HUES64 (cell line): ENCODE measurements at regions not wholly inside any gene's neighbourhood (a gene's known extent, or its start where the extent isn't known, plus 50 kb on each side); places are given as distances from the start of the nearest gene placed in this dataset.

Source experiments
- H3K27ac ChIP-seq: 2 replicates; pipeline ENCODE4 v1.7.0; 2013; ENCODE audit warnings: low read depth, low read length, inconsistent platforms
- H3K27me3 ChIP-seq: 2 replicates; pipeline ENCODE4 v1.6.1; 2013; ENCODE audit warnings: mild to moderate bottlenecking, low read length; ENCODE audit not compliant: insufficient read depth
- H3K36me3 ChIP-seq: 2 replicates; pipeline ENCODE4 v1.6.1; 2013; ENCODE audit warnings: mild to moderate bottlenecking, low read length; ENCODE audit not compliant: insufficient read depth
- H3K4me1 ChIP-seq: 2 replicates; pipeline ENCODE4 v1.6.1; 2013; ENCODE audit warnings: mild to moderate bottlenecking, low read length, moderate library complexity; ENCODE audit not compliant: insufficient read depth
- H3K4me3 ChIP-seq: 2 replicates; pipeline ENCODE4 v1.5.1; 2013; ENCODE audit warnings: mild to moderate bottlenecking, low read length, moderate library complexity
- H3K9ac ChIP-seq: 2 replicates; pipeline ENCODE4 v1.6.1; 2013; ENCODE audit warnings: mild to moderate bottlenecking, low read depth, low read length
- H3K9me3 ChIP-seq: 2 replicates; pipeline ENCODE4 v1.6.1; 2013; ENCODE audit warnings: low read depth, low read length; ENCODE audit not compliant: insufficient read depth
- WGBS: fragments of 150-250, 120-280 bp; methylation state at CpG from one replicate; pipeline ENCODE4 v1.1.7; 2013; ENCODE audit warnings: missing lambda C conversion rate; 5-methylcytosine and 5-hydroxymethylcytosine counted together

DNA sequence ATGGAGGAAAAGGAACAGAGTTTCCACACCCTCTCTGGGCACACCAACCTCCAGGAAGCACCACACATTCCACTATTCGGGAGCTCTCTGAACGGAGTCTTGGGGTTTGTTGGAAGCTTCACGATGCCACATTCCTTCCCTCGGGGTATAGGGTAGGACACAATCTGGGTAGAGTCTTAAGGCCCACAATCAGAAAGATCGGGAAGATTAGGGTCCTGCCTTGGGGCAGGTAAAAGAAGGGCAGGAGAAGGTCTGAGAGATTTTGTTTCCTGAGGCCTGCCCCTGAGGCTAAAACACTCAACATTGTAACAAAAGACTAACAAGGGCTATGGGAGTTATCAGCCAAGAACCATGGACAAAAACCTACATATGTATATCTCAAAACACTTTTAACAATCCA, 89.2 kb upstream of the RAP2B start:
- Histone ChIP-seq H3K9me3 (no peaks in the 10 kb centered on the region), H3K36me3 (no peaks in the 10 kb centered on the region), H3K27me3 (no peaks in the 10 kb centered on the region), H3K4me1 (no peaks in the 10 kb centered on the region), H3K27ac (no peak overlapping the region), H3K4me3 (no peak overlapping the region), H3K9ac (no peak overlapping the region)
- 73% methylated on average over 5 of the region's 5 CpGs for WGBS

- Histone ChIP-seq H3K27me3 (no peaks in the 10 kb centered on the region), H3K4me1 (no peaks in the 10 kb centered on the region), H3K9ac (no peak overlapping the region), H3K9me3 (no peaks in the 10 kb centered on the region), H3K4me3 (no peak overlapping the region), H3K27ac (no peak overlapping the region), H3K36me3 (no peaks in the 10 kb centered on the region)
- 77% methylated on average over 5 of the region's 5 CpGs for WGBS
These were observed 88.4 kb upstream of the RAP2B start for GRCh38 chr3:153073636-153074035.

- no peak overlapping the region for H3K27ac ChIP-seq
- no peak overlapping the region for H3K4me3 ChIP-seq
- no peaks in the 10 kb centered on the region for H3K27me3 ChIP-seq
- no peaks in the 10 kb centered on the region for H3K4me1 ChIP-seq
- H3K9ac ChIP-seq, result no peak overlapping the region
- H3K9me3 ChIP-seq, result no peaks in the 10 kb centered on the region
- no peaks in the 10 kb centered on the region for H3K36me3 ChIP-seq
- 90% methylated on average over 7 of the region's 7 CpGs for WGBS
These were observed 83.2 kb upstream of the RAP2B start for GRCh38 chr3:153078826-153079225.

DNA sequence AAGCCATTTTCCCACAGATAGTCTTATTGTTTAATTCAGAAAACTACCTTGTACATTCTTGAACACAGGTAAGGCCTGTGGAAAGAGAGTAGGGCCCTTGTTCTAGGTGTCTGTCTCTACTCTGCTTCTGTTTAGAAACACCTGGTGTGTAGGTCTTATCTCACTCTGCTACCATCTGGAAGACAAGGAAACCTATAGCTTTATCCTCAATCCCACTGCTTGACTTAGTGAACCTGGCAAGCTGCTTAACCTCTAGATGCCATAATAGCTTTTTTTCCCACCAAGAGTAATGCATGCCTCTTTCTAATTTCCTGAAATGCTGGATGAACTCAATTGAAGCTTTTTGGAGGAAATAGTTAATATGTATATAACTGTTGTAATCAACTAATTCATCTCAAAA, 82.6 kb upstream of the RAP2B start:
- Histone ChIP-seq H3K4me1 (no peaks in the 10 kb centered on the region), H3K9ac (no peak overlapping the region), H3K27ac (no peak overlapping the region), H3K9me3 (no peaks in the 10 kb centered on the region), H3K4me3 (no peak overlapping the region), H3K36me3 (no peaks in the 10 kb centered on the region), H3K27me3 (no peaks in the 10 kb centered on the region)

- Histone ChIP-seq H3K27ac (no peak overlapping the region), H3K36me3 (no peaks in the 10 kb centered on the region), H3K9me3 (no peaks in the 10 kb centered on the region), H3K4me3 (no peak overlapping the region), H3K4me1 (peaks cover under 1% of the 10 kb centered on the region; the same call in 1 of the 2 replicates), H3K9ac (no peak overlapping the region), H3K27me3 (no peaks in the 10 kb centered on the region)
- WGBS, result 67% methylated on average over 3 of the region's 3 CpGs
These were observed 81.2 kb upstream of the RAP2B start for GRCh38 chr3:153080778-153081240.

DNA sequence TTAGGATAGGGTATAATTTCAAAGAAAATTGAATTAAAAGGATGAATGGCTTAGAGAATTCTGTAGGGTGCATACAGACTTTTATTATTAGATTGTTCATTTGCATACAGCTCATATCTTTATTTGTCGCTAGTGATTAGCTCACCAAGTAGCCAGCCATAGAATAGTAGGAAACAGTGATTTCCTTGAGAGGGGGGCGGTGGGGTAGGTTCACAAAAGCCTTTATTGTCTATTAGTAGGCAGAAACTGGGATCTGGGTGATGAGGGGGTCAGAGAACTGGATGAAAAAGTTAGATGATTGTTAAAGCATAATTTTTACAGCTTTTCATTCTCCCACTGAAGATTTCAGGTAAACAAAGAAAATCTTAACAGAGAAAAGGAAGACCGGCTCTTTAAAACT, 77.6 kb upstream of the RAP2B start:
- H3K9ac ChIP-seq, result no peak overlapping the region
- no peaks in the 10 kb centered on the region for H3K9me3 ChIP-seq
- peaks cover 15% of the 10 kb centered on the region for H3K4me1 ChIP-seq
- no peaks in the 10 kb centered on the region for H3K36me3 ChIP-seq
- WGBS, result 90% methylated on average over 3 of the region's 3 CpGs
- no peak overlapping the region for H3K27ac ChIP-seq
- H3K27me3 ChIP-seq, result no peaks in the 10 kb centered on the region
- no peak overlapping the region for H3K4me3 ChIP-seq

DNA sequence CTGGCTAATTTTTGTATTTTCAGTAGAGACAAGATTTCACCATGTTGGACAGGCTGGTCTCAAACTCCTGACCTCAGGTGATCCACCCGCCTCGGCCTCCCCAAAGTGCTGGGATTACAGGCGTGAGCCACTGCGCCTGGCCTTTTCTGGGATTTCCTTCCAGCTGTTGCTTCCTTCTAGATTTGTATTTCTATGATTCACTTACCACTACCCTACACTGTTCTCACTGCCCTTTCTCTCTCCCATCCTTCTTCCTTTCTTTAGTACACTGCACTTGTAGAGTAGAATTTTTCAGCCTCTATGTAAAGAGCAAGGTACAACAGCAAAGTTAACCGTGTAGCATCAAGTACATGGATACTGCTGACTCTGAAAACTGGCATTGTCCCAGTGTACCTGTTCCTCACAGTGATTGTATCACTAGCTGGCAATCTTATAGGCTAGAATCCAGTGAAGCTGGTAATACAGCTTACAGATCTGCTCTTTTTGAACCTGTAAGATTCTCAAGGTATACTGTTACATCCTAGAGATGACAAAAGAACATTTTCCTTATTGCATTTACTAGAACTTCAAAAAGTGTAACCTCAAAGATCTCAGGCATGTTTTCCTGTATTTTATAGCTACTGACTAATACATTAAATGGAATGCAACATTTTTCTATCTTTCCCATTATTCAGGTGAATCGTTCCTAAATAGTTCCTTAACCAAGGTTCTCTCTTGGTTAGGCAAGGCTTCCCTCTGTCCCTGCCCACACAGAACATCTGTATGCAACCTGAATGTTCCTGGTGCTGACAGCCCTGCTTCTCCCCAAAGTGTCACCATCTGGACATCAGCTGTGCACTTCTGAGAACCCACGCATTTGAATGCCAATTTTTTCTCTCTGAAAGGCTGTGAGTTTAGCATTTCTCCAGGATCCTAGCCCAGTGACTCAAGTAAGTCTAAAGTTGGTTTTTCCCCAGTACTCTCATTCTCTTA, 74.1 kb upstream of the RAP2B start:
- Histone ChIP-seq H3K27me3 (no peaks in the 10 kb centered on the region), H3K4me1 (peaks cover 35% of the 10 kb centered on the region), H3K36me3 (no peaks in the 10 kb centered on the region), H3K27ac (no peak overlapping the region), H3K4me3 (no peak overlapping the region), H3K9me3 (no peaks in the 10 kb centered on the region), H3K9ac (no peak overlapping the region)
- WGBS, result 94% methylated on average over 7 of the region's 7 CpGs

GRCh38 chr3:153089620-153090019, 72.4 kb upstream of the RAP2B start:
- peaks cover 51% of the 10 kb centered on the region for H3K4me1 ChIP-seq
- no peak overlapping the region for H3K9ac ChIP-seq
- no peaks in the 10 kb centered on the region for H3K9me3 ChIP-seq
- 96% methylated on average over 2 of the region's 2 CpGs for WGBS
- H3K27me3 ChIP-seq, result no peaks in the 10 kb centered on the region
- no peak overlapping the region for H3K4me3 ChIP-seq
- H3K36me3 ChIP-seq, result no peaks in the 10 kb centered on the region
- no peak overlapping the region for H3K27ac ChIP-seq

DNA sequence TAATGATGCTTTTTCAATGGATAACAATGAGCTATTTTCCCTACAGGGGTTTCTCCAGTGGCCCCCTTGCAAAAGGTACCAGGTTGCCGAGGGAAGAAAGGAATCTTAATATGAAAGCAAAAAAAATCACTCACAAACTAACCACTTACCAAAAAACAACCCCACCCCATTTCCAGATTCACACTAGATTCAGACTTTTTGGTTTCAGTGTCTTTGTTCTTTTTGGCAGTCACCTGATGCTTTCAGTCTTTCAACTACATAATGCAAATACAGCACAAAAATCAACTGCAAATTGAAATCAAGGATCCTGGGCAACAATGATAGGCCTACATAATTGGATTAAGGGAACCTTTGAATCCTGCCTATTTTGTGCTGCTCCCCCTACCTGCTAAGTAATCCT, 71.1 kb upstream of the RAP2B start:
- peak overlapping the region; percentile 24; the same call in 1 of the 2 replicates for H3K27ac ChIP-seq

DNA sequence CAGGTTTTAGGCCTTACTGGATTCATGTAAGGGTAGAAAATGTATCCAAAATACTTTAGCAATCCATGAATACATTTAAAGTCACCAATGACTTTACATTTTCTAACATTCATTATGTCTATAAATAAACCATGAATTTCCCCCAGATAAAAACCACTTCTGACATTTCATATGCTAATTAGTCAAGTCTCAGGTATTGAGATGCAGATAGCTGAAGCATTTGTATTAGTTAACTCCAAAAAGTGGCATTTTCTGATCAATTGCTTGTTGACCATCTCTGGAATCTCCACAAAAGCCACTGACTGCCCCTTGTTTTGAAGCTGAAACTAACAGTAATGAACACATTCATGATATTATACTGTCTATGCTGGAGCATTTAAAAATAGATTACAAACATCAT, 68.4 kb upstream of the RAP2B start:
- no peaks in the 10 kb centered on the region for H3K36me3 ChIP-seq
- H3K4me1 ChIP-seq, result peaks cover 45% of the 10 kb centered on the region
- peak overlapping the region; percentile 5; the same call in 1 of the 2 replicates for H3K27ac ChIP-seq
- H3K4me3 ChIP-seq, result no peak overlapping the region
- 0 out of 2 replicates have a peak, but pooled peaks cover 5% of the 10 kb centered on the region for H3K9me3 ChIP-seq
- H3K27me3 ChIP-seq, result no peaks in the 10 kb centered on the region
- no peak overlapping the region for H3K9ac ChIP-seq

More for the DNA sequence above, 71.1 kb upstream of the RAP2B start:
- Histone ChIP-seq H3K4me1 (peaks cover 58% of the 10 kb centered on the region), H3K9ac (no peak overlapping the region), H3K9me3 (no peaks in the 10 kb centered on the region), H3K4me3 (no peak overlapping the region), H3K36me3 (no peaks in the 10 kb centered on the region), H3K27me3 (no peaks in the 10 kb centered on the region)
- 71% methylated on average over 1 of the region's 1 CpG for WGBS

DNA sequence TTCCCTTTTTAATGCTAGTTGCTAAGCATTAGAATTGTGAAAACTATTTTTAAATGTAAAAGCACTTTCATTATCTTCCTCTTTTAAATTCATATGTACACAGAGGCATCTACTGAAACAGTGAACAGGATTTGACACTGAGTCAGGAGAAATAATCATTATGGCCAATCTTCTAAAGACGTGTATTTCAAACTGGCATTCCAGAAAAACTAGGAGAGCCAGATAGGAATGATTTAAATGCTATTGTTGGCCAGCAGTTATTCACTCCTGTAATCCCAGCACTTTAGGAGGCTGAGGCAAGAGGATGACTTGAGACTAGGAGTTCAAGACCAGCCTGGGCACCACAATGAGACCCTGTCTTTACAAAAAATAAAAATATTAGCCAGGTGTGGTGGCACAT, 67.6 kb upstream of the RAP2B start:
- H3K9me3 ChIP-seq, result 0 out of 2 replicates have a peak, but pooled peaks cover 5% of the 10 kb centered on the region
- H3K27ac ChIP-seq, result peak overlapping the region; percentile 56; the same call in 1 of the 2 replicates
- peaks cover 45% of the 10 kb centered on the region for H3K4me1 ChIP-seq
- H3K4me3 ChIP-seq, result no peak overlapping the region
- no peaks in the 10 kb centered on the region for H3K36me3 ChIP-seq
- no peaks in the 10 kb centered on the region for H3K27me3 ChIP-seq
- WGBS, result 69% methylated on average over 1 of the region's 1 CpG
- no peak overlapping the region for H3K9ac ChIP-seq
